HCT116 (cell line): ENCODE measurements at regions not wholly inside any gene's neighbourhood (a gene's known extent, or its start where the extent isn't known, plus 50 kb on each side); places are given as distances from the start of the nearest gene placed in this dataset.

Source experiments
- CBX3 ChIP-seq: IDR thresholded peaks from 2 replicates; pipeline ENCODE4 v1.6.1; 2012; ENCODE audit warnings: low read depth
- CEBPB ChIP-seq: IDR thresholded peaks from 2 replicates; pipeline ENCODE4 v1.6.1; 2012; ENCODE audit warnings: low read depth
- EGR1 ChIP-seq: IDR thresholded peaks from 2 replicates; pipeline ENCODE4 v1.6.1; 2012; ENCODE audit warnings: low read depth
- POLR2A ChIP-seq: IDR thresholded peaks from 2 replicates; pipeline ENCODE4 v1.7.0; 2011; ENCODE audit warnings: borderline replicate concordance; ENCODE audit not compliant: insufficient read depth, insufficient read length; ENCODE audit errors: extremely low read depth
- TF ChIP-seq, protein P1 (sequence below), 3 experiments: fragments of 200-600 bp in 1 of 3; sonication (generic) in 1 of 3; IDR thresholded peaks in 2 of 3; conservative IDR thresholded peaks in 1 of 3; 2 replicates each; pipeline ENCODE4 v1.5.1; 2012 to 2017; ENCODE audit warnings: low read depth in 2 of 3, low read length in 2 of 3, antibody characterized with exemption in 1 of 3, borderline replicate concordance in 1 of 3, control low read depth in 1 of 3, mild to moderate bottlenecking in 1 of 3, mixed read lengths in 1 of 3, mixed run types in 1 of 3, moderate library complexity in 1 of 3; ENCODE audit not compliant: insufficient read depth in 1 of 3

DNA sequence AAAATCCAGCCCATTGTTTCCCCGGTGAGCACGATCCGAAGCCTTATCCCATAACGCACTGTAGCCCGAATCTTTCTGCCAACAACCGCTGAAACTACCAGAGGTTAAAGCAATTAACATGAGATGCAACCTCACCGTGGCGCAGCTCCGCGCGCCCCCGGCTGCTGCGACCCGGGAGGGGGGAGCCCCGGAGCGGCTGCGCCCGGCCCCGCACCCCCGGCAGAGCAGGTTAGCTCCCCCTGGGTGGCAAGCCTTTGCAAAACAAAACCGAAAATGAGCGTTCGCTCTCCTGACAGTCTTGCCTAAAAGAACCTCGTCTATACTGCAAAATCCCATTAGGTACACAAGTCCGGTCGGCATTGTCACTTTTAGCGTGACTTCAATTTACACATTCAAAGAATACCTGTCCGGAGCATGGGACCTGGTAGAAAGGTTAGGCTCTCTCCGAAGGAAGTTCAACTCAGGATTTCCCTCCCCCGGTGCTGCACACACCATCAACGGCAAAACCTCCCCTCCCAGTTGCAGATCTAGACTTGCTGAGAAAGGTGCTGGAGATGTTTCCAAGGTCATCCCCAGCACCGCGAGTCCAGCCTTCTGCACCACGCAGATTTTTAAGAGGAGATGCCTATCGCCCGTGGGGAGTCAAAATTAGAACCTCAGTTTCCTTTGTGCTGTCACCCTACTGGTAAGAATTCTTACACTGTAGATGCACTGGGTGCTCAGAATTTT lies 107.5 kb downstream of the ZNF281 start:
- TF ChIP-seq POLR2A (no peak), CBX3 (no peak), EGR1 (no peak), CEBPB (no peak)
- TF ChIP-seq, protein P1, sequence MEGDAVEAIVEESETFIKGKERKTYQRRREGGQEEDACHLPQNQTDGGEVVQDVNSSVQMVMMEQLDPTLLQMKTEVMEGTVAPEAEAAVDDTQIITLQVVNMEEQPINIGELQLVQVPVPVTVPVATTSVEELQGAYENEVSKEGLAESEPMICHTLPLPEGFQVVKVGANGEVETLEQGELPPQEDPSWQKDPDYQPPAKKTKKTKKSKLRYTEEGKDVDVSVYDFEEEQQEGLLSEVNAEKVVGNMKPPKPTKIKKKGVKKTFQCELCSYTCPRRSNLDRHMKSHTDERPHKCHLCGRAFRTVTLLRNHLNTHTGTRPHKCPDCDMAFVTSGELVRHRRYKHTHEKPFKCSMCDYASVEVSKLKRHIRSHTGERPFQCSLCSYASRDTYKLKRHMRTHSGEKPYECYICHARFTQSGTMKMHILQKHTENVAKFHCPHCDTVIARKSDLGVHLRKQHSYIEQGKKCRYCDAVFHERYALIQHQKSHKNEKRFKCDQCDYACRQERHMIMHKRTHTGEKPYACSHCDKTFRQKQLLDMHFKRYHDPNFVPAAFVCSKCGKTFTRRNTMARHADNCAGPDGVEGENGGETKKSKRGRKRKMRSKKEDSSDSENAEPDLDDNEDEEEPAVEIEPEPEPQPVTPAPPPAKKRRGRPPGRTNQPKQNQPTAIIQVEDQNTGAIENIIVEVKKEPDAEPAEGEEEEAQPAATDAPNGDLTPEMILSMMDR (IDR thresholded peaks at IDR 0.05 in 2 of 3, conservative IDR thresholded peaks at IDR 0.05 in 1 of 3; ENCODE audit: borderline replicate concordance in 1 of 3, insufficient read depth in 1 of 3, low read depth in 2 of 3, low read length in 2 of 3), result peak in 2 of 3 experiments; percentile 4 to 6; a peak in 2 of 6 replicates
